ENCODE measurements at regions not wholly inside any gene's neighbourhood (a gene's known extent, or its start where the extent isn't known, plus 50 kb on each side); places are given as distances from the start of the nearest gene placed in this dataset.

- DNase-seq (no peak), ATAC-seq (replicated peaks in 1 of 4) (no peak)
- Mint-ChIP-seq H3K4me3 (no peak overlapping the region), H3K4me1 (no peaks in the 10 kb centered on the region), H3K27ac (no peak overlapping the region), H3K9me3 (no peaks in the 10 kb centered on the region), H3K27me3 (peaks cover 3 to 4% of the 10 kb centered on the region in 2 donors), H3K36me3 (no peaks in the 10 kb centered on the region)
- Histone ChIP-seq H3K36me3 (ENCODE audit: control insufficient read depth in 2 of 2, extremely low read depth in 1 of 2, insufficient read depth in 1 of 2, low read length in 1 of 2) (no peaks in the 10 kb centered on the region), H3K4me1 (ENCODE audit: control insufficient read depth in 1 of 2, extremely low read depth in 1 of 2, insufficient read depth in 2 of 2, low read length in 2 of 2) (no peaks in the 10 kb centered on the region), H3K27me3 (replicated peaks in 1 of 2; ENCODE audit: control insufficient read depth in 2 of 2, extremely low read depth in 1 of 2, insufficient read depth in 2 of 2, low read length in 1 of 2) (no peaks in the 10 kb centered on the region), H3K27ac (ENCODE audit: low read length) (no peak overlapping the region), H3K9me3 (no peaks in the 10 kb centered on the region), H3K4me3 (ENCODE audit: control insufficient read depth in 1 of 2, extremely low read depth in 1 of 2, low read length in 1 of 2) (no peak overlapping the region)
- ChIA-PET POLR2A (no interaction called here), CTCF (no interaction called here)
- WGBS (ENCODE audit: insufficient coverage): no CpG with 5 or more reads among the region's 2 CpGs
These were observed 78.4 kb upstream of the NEUROD6 start for GRCh38 chr7:31418928-31419327.

- POLR2A ChIA-PET: no interaction called here
- CTCF ChIA-PET: interaction anchor here in 1 of 2 donors (0.7 to 1.5 kb wide), 2 partner anchors 9 to 29 kb away, joined by 3 to 4 read pairs; no protein-coding TSS in a partner anchor
These were observed 79.1 kb upstream of the NEUROD6 start for GRCh38 chr7:31419505-31420055.

GRCh38 chr7:31420948-31421347 lies 80.4 kb upstream of the NEUROD6 start:
- Histone ChIP-seq H3K27me3 (replicated peaks in 1 of 2; ENCODE audit: control insufficient read depth in 2 of 2, extremely low read depth in 1 of 2, insufficient read depth in 2 of 2, low read length in 1 of 2) (no peaks in the 10 kb centered on the region), H3K9me3 (no peaks in the 10 kb centered on the region), H3K4me1 (ENCODE audit: control insufficient read depth in 1 of 2, extremely low read depth in 1 of 2, insufficient read depth in 2 of 2, low read length in 2 of 2) (no peaks in the 10 kb centered on the region), H3K36me3 (ENCODE audit: control insufficient read depth in 2 of 2, extremely low read depth in 1 of 2, insufficient read depth in 1 of 2, low read length in 1 of 2) (no peaks in the 10 kb centered on the region), H3K27ac (ENCODE audit: low read length) (no peak overlapping the region), H3K4me3 (ENCODE audit: control insufficient read depth in 1 of 2, extremely low read depth in 1 of 2, low read length in 1 of 2) (no peak overlapping the region)
- no peaks in the 10 kb centered on the region for H3K9me3 Mint-ChIP-seq
- H3K27ac Mint-ChIP-seq: no peak overlapping the region
- ATAC-seq (replicated peaks in 1 of 4): no peak
- DNase-seq: no peak
- ChIA-PET POLR2A (no interaction called here), CTCF (no interaction called here)
- H3K36me3 Mint-ChIP-seq: no peaks in the 10 kb centered on the region
- no peak overlapping the region for H3K4me3 Mint-ChIP-seq
- WGBS (ENCODE audit: insufficient coverage): no CpG with 5 or more reads among the region's 1 CpG
- H3K4me1 Mint-ChIP-seq: no peaks in the 10 kb centered on the region
- peaks cover 2 to 4% of the 10 kb centered on the region in 2 donors for H3K27me3 Mint-ChIP-seq

More at GRCh38 chr7:31419505-31420055, 79.1 kb upstream of the NEUROD6 start:
- Mint-ChIP-seq H3K27ac (no peak overlapping the region), H3K27me3 (peaks cover 3 to 4% of the 10 kb centered on the region in 2 donors), H3K4me1 (no peaks in the 10 kb centered on the region), H3K9me3 (no peaks in the 10 kb centered on the region), H3K4me3 (no peak overlapping the region), H3K36me3 (no peaks in the 10 kb centered on the region)
- no peaks in the 10 kb centered on the region for H3K27me3 ChIP-seq (replicated peaks in 1 of 2; ENCODE audit: control insufficient read depth in 2 of 2, extremely low read depth in 1 of 2, insufficient read depth in 2 of 2, low read length in 1 of 2)
- H3K36me3 ChIP-seq (ENCODE audit: control insufficient read depth in 2 of 2, extremely low read depth in 1 of 2, insufficient read depth in 1 of 2, low read length in 1 of 2): no peaks in the 10 kb centered on the region
- WGBS (ENCODE audit: insufficient coverage): 40% methylated on average over 1 of the region's 3 CpGs
- ATAC-seq (replicated peaks in 1 of 4): no peak
- H3K4me1 ChIP-seq (ENCODE audit: control insufficient read depth in 1 of 2, extremely low read depth in 1 of 2, insufficient read depth in 2 of 2, low read length in 2 of 2): no peaks in the 10 kb centered on the region
- no peak overlapping the region for H3K4me3 ChIP-seq (ENCODE audit: control insufficient read depth in 1 of 2, extremely low read depth in 1 of 2, low read length in 1 of 2)
- no peak for DNase-seq
- H3K9me3 ChIP-seq: no peaks in the 10 kb centered on the region
- no peak overlapping the region for H3K27ac ChIP-seq (ENCODE audit: low read length)

- H3K27me3 ChIP-seq (replicated peaks in 1 of 2; ENCODE audit: control insufficient read depth in 2 of 2, extremely low read depth in 1 of 2, insufficient read depth in 2 of 2, low read length in 1 of 2): no peaks in the 10 kb centered on the region
- no peaks in the 10 kb centered on the region for H3K4me1 Mint-ChIP-seq
- no peak for DNase-seq
- peaks cover 0 to 4% of the 10 kb centered on the region in 2 donors for H3K27me3 Mint-ChIP-seq
- H3K4me3 Mint-ChIP-seq: no peak overlapping the region
- WGBS (ENCODE audit: insufficient coverage): no CpG with 5 or more reads among the region's 2 CpGs
- H3K4me1 ChIP-seq (ENCODE audit: control insufficient read depth in 1 of 2, extremely low read depth in 1 of 2, insufficient read depth in 2 of 2, low read length in 2 of 2): no peaks in the 10 kb centered on the region
- H3K27ac Mint-ChIP-seq: no peak overlapping the region
- POLR2A ChIA-PET: no interaction called here
- no peak for ATAC-seq (replicated peaks in 1 of 4)
- no peaks in the 10 kb centered on the region for H3K36me3 ChIP-seq (ENCODE audit: control insufficient read depth in 2 of 2, extremely low read depth in 1 of 2, insufficient read depth in 1 of 2, low read length in 1 of 2)
- H3K9me3 Mint-ChIP-seq: peaks cover 0 to 2% (median 0%) of the 10 kb centered on the region in 3 donors
- CTCF ChIA-PET: no interaction called here
- H3K27ac ChIP-seq (ENCODE audit: low read length): no peak overlapping the region
- H3K4me3 ChIP-seq (ENCODE audit: control insufficient read depth in 1 of 2, extremely low read depth in 1 of 2, low read length in 1 of 2): no peak overlapping the region
- H3K36me3 Mint-ChIP-seq: no peaks in the 10 kb centered on the region
- H3K9me3 ChIP-seq: no peaks in the 10 kb centered on the region
These were observed 81.1 kb upstream of the NEUROD6 start for GRCh38 chr7:31421607-31422006.

- CTCF ChIA-PET: no interaction called here
- no peaks in the 10 kb centered on the region for H3K36me3 Mint-ChIP-seq
These were observed 83.5 kb upstream of the NEUROD6 start for GRCh38 chr7:31423994-31424393.

GRCh38 chr7:31432176-31432575 lies 81.7 kb upstream of the ITPRID1 start:
- Mint-ChIP-seq H3K9me3 (peaks cover 0 to 8% (median 7%) of the 10 kb centered on the region in 3 donors), H3K36me3 (no peaks in the 10 kb centered on the region), H3K4me3 (no peak overlapping the region), H3K4me1 (no peaks in the 10 kb centered on the region), H3K27me3 (no peaks in the 10 kb centered on the region), H3K27ac (no peak overlapping the region)
- no peaks in the 10 kb centered on the region for H3K4me1 ChIP-seq (ENCODE audit: control insufficient read depth in 1 of 2, extremely low read depth in 1 of 2, insufficient read depth in 2 of 2, low read length in 2 of 2)
- no peaks in the 10 kb centered on the region for H3K27me3 ChIP-seq (replicated peaks in 1 of 2; ENCODE audit: control insufficient read depth in 2 of 2, extremely low read depth in 1 of 2, insufficient read depth in 2 of 2, low read length in 1 of 2)
- no peaks in the 10 kb centered on the region for H3K36me3 ChIP-seq (ENCODE audit: control insufficient read depth in 2 of 2, extremely low read depth in 1 of 2, insufficient read depth in 1 of 2, low read length in 1 of 2)
- ATAC-seq (replicated peaks in 1 of 4): no peak
- no peak for DNase-seq
- no peak overlapping the region for H3K27ac ChIP-seq (ENCODE audit: low read length)
- no peak overlapping the region for H3K4me3 ChIP-seq (ENCODE audit: control insufficient read depth in 1 of 2, extremely low read depth in 1 of 2, low read length in 1 of 2)
- ChIA-PET POLR2A (no interaction called here), CTCF (no interaction called here)
- H3K9me3 ChIP-seq: no peaks in the 10 kb centered on the region

More at GRCh38 chr7:31423994-31424393, 83.5 kb upstream of the NEUROD6 start:
- Histone ChIP-seq H3K27me3 (replicated peaks in 1 of 2; ENCODE audit: control insufficient read depth in 2 of 2, extremely low read depth in 1 of 2, insufficient read depth in 2 of 2, low read length in 1 of 2) (no peaks in the 10 kb centered on the region), H3K4me3 (ENCODE audit: control insufficient read depth in 1 of 2, extremely low read depth in 1 of 2, low read length in 1 of 2) (no peak overlapping the region), H3K27ac (ENCODE audit: low read length) (no peak overlapping the region), H3K9me3 (no peaks in the 10 kb centered on the region), H3K36me3 (ENCODE audit: control insufficient read depth in 2 of 2, extremely low read depth in 1 of 2, insufficient read depth in 1 of 2, low read length in 1 of 2) (no peaks in the 10 kb centered on the region), H3K4me1 (ENCODE audit: control insufficient read depth in 1 of 2, extremely low read depth in 1 of 2, insufficient read depth in 2 of 2, low read length in 2 of 2) (no peaks in the 10 kb centered on the region)
- no peak for ATAC-seq (replicated peaks in 1 of 4)
- peaks cover 0 to 3% (median 0%) of the 10 kb centered on the region in 3 donors for H3K9me3 Mint-ChIP-seq
- H3K27me3 Mint-ChIP-seq: peaks cover 0 to 4% of the 10 kb centered on the region in 2 donors
- POLR2A ChIA-PET: no interaction called here
- H3K4me1 Mint-ChIP-seq: no peaks in the 10 kb centered on the region
- no peak for DNase-seq
- H3K27ac Mint-ChIP-seq: no peak overlapping the region
- H3K4me3 Mint-ChIP-seq: no peak overlapping the region

- Histone ChIP-seq H3K27me3 (replicated peaks in 1 of 2; ENCODE audit: control insufficient read depth in 2 of 2, extremely low read depth in 1 of 2, insufficient read depth in 2 of 2, low read length in 1 of 2) (no peaks in the 10 kb centered on the region), H3K9me3 (no peaks in the 10 kb centered on the region), H3K36me3 (ENCODE audit: control insufficient read depth in 2 of 2, extremely low read depth in 1 of 2, insufficient read depth in 1 of 2, low read length in 1 of 2) (no peaks in the 10 kb centered on the region), H3K27ac (ENCODE audit: low read length) (no peak overlapping the region), H3K4me3 (ENCODE audit: control insufficient read depth in 1 of 2, extremely low read depth in 1 of 2, low read length in 1 of 2) (no peak overlapping the region), H3K4me1 (ENCODE audit: control insufficient read depth in 1 of 2, extremely low read depth in 1 of 2, insufficient read depth in 2 of 2, low read length in 2 of 2) (no peaks in the 10 kb centered on the region)
- H3K9me3 Mint-ChIP-seq: peaks cover 0 to 8% (median 8%) of the 10 kb centered on the region in 3 donors
- POLR2A ChIA-PET: no interaction called here
- no peaks in the 10 kb centered on the region for H3K27me3 Mint-ChIP-seq
- DNase-seq: no peak
- no peak for ATAC-seq (replicated peaks in 1 of 4)
- CTCF ChIA-PET: interaction anchor here in 1 of 2 donors (0.5 kb wide), 1 partner anchor 778 kb away, joined by 7 read pairs; no protein-coding TSS in a partner anchor
- H3K4me1 Mint-ChIP-seq: no peaks in the 10 kb centered on the region
- no peak overlapping the region for H3K4me3 Mint-ChIP-seq
- WGBS (ENCODE audit: insufficient coverage): 85% methylated on average over 5 of the region's 6 CpGs
- no peaks in the 10 kb centered on the region for H3K36me3 Mint-ChIP-seq
- H3K27ac Mint-ChIP-seq: no peak overlapping the region
These were observed 81.0 kb upstream of the ITPRID1 start for GRCh38 chr7:31432836-31433340.
